Mesenchymal stem cell (in vitro differentiated cells and primary cell): ENCODE measurements at regions not wholly inside any gene's neighbourhood (a gene's known extent, or its start where the extent isn't known, plus 50 kb on each side); places are given as distances from the start of the nearest gene placed in this dataset.
A peak's percentile ranks its signal among the peaks of the same experiment; 100 is the strongest.

Experiments used
- DNase-seq: peaks from one replicate; pipeline ENCODE4 v3.0.0-alpha.2; 2013
- H2AFZ ChIP-seq: one replicate; pipeline ENCODE4 v1.6.1; 2013; ENCODE audit warnings: low read depth, mild to moderate bottlenecking, control low read depth, inconsistent platforms, low read length, moderate library complexity
- H2AK5ac ChIP-seq: 2 replicates; pipeline ENCODE4 v1.6.1; 2013; ENCODE audit warnings: low read length, moderate library complexity, mild to moderate bottlenecking, inconsistent platforms; ENCODE audit not compliant: severe bottlenecking
- H2BK120ac ChIP-seq: one replicate; pipeline ENCODE4 v1.6.1; 2013; ENCODE audit warnings: low read depth, mild to moderate bottlenecking, inconsistent platforms, low read length, moderate library complexity
- H2BK12ac ChIP-seq, 2 experiments: one replicate each; pipeline ENCODE4 v1.6.1; 2013; ENCODE audit warnings: inconsistent platforms in 2 of 2, low read length in 2 of 2, mild to moderate bottlenecking in 2 of 2, moderate library complexity in 2 of 2, control low read depth in 1 of 2
- H2BK15ac ChIP-seq: one replicate; pipeline ENCODE4 v1.6.1; 2013; ENCODE audit warnings: mild to moderate bottlenecking, low read depth, inconsistent platforms; ENCODE audit not compliant: poor library complexity, severe bottlenecking
- H2BK5ac ChIP-seq: 2 replicates; pipeline ENCODE4 v1.6.1; 2013; ENCODE audit warnings: low read depth, mild to moderate bottlenecking, low read length, control low read depth, inconsistent platforms; ENCODE audit not compliant: poor library complexity, severe bottlenecking
- H3K14ac ChIP-seq, 2 experiments: one replicate each; pipeline ENCODE4 v1.6.1; 2013; ENCODE audit warnings: inconsistent platforms in 2 of 2, low read length in 2 of 2, control low read depth in 1 of 2, mild to moderate bottlenecking in 1 of 2, moderate library complexity in 1 of 2
- H3K18ac ChIP-seq, 2 experiments: one replicate each; pipeline ENCODE4 v1.6.1; 2013; ENCODE audit warnings: inconsistent platforms in 2 of 2, low read length in 2 of 2, control low read depth in 1 of 2, low read depth in 1 of 2, mild to moderate bottlenecking in 1 of 2
- H3K23ac ChIP-seq, 2 experiments: one replicate each; pipeline ENCODE4 v1.6.1; 2013; ENCODE audit warnings: inconsistent platforms in 2 of 2, low read length in 2 of 2, mild to moderate bottlenecking in 2 of 2, moderate library complexity in 2 of 2, control low read depth in 1 of 2
- H3K27ac ChIP-seq: 2 replicates; pipeline ENCODE4 v1.5.1; 2013; ENCODE audit warnings: mild to moderate bottlenecking, moderate library complexity, low read length, control low read depth, inconsistent platforms; ENCODE audit not compliant: poor library complexity, severe bottlenecking
- H3K27me3 ChIP-seq, 2 experiments: 2 replicates each; pipeline versions ENCODE4 v1.6.1 to v1.7.0; 2013; ENCODE audit warnings: low read length in 2 of 2, mild to moderate bottlenecking in 2 of 2, moderate library complexity in 2 of 2, control low read depth in 1 of 2, inconsistent platforms in 1 of 2; ENCODE audit not compliant: control insufficient read depth in 1 of 2, insufficient read depth in 1 of 2
- H3K36me3 ChIP-seq, 2 experiments: 2 replicates each; pipeline versions ENCODE4 v1.6.1 to v1.7.0; 2013; ENCODE audit warnings: low read length in 2 of 2, control low read depth in 1 of 2, inconsistent platforms in 1 of 2, low read depth in 1 of 2, mild to moderate bottlenecking in 1 of 2; ENCODE audit not compliant: insufficient read depth in 2 of 2, control insufficient read depth in 1 of 2
- H3K4ac ChIP-seq, 2 experiments: one replicate each; pipeline ENCODE4 v1.6.1; 2013; ENCODE audit warnings: inconsistent platforms in 2 of 2, low read length in 2 of 2, mild to moderate bottlenecking in 2 of 2, moderate library complexity in 2 of 2, control low read depth in 1 of 2, low read depth in 1 of 2
- H3K4me1 ChIP-seq: 2 replicates; pipeline ENCODE4 v1.6.1; 2013; ENCODE audit warnings: low read depth, low read length, control low read depth; ENCODE audit not compliant: control insufficient read depth, insufficient read depth
- H3K4me2 ChIP-seq: 2 replicates; pipeline ENCODE4 v1.6.1; 2013; ENCODE audit warnings: low read length, mild to moderate bottlenecking, inconsistent platforms; ENCODE audit not compliant: poor library complexity, severe bottlenecking
- H3K4me3 ChIP-seq, 2 experiments: 2 replicates each; pipeline versions ENCODE4 v1.5.1 to v1.7.0; 2013; ENCODE audit warnings: low read length in 2 of 2, mild to moderate bottlenecking in 2 of 2, control low read depth in 1 of 2, low read depth in 1 of 2; ENCODE audit not compliant: insufficient read depth in 1 of 2
- H3K79me1 ChIP-seq: replicated peaks from 2 replicates; pipeline ENCODE4 v1.6.1; 2013; ENCODE audit warnings: mild to moderate bottlenecking, control low read depth, low read length, inconsistent platforms; ENCODE audit not compliant: poor library complexity, severe bottlenecking
- H3K9ac ChIP-seq: 2 replicates; pipeline ENCODE4 v1.7.0; 2013; ENCODE audit warnings: mild to moderate bottlenecking, low read length, moderate library complexity
- H3K9me3 ChIP-seq: 2 replicates; pipeline ENCODE4 v1.7.0; 2013; ENCODE audit warnings: mild to moderate bottlenecking, low read length; ENCODE audit not compliant: control insufficient read depth
- H4K8ac ChIP-seq: one replicate; pipeline ENCODE4 v1.6.1; 2013; ENCODE audit warnings: inconsistent platforms, mild to moderate bottlenecking, low read length, moderate library complexity
- H4K91ac ChIP-seq: one replicate; pipeline ENCODE4 v1.6.1; 2013; ENCODE audit warnings: mild to moderate bottlenecking, low read length, inconsistent platforms
- WGBS: methylation state at CpG from one replicate; pipeline ENCODE4 v1.1.7; 2013; ENCODE audit warnings: mixed read lengths; 5-methylcytosine and 5-hydroxymethylcytosine counted together

DNA sequence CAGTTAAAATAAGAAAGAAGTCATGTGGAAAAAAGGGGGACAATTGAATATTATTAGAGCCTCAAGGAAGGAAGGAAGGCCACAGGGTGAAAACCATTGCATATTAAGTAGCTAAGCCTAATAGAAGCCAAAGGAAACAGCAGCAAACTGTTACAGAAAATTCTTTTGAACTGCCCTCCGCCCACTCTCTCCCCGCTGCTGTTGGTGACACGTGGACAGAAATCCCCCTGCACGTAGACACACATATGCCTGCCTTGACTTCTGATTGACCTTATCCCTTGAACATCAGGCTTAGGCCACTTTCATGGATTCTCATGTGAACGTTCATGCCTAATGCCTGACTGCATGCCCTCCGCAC is 229.1 kb downstream of the KCNRG start:
- no peak overlapping the region for H3K27ac ChIP-seq
- peak overlapping the region; percentile 66 for H4K8ac ChIP-seq
- H3K9ac ChIP-seq: no peak overlapping the region
- no peak for DNase-seq
- H2BK15ac ChIP-seq: no peak overlapping the region
- H3K23ac ChIP-seq: no peak overlapping the region
- H3K36me3 ChIP-seq: no peaks in the 10 kb centered on the region
- H3K79me1 ChIP-seq: no peaks in the 10 kb centered on the region
- H3K14ac ChIP-seq: no peak overlapping the region
- 86% methylated on average over 6 of the region's 6 CpGs for WGBS
- peaks cover 6% of the 10 kb centered on the region for H3K4me1 ChIP-seq
- peak overlapping the region in 1 of 2 experiments; percentile 29 for H3K4me3 ChIP-seq
- peak overlapping the region; percentile 6 for H2BK120ac ChIP-seq
- H2BK12ac ChIP-seq: peak overlapping the region; percentile 83 to 98
- peak overlapping the region; percentile 58 for H2AK5ac ChIP-seq
- H3K9me3 ChIP-seq: no peaks in the 10 kb centered on the region
- H3K4ac ChIP-seq: peak overlapping the region in 1 of 2 experiments; percentile 13
- H2BK5ac ChIP-seq: no peak overlapping the region
- H4K91ac ChIP-seq: peak overlapping the region; percentile 91
- no peak overlapping the region for H3K4me2 ChIP-seq
- no peak overlapping the region for H2AFZ ChIP-seq
- no peaks in the 10 kb centered on the region for H3K27me3 ChIP-seq
- H3K18ac ChIP-seq: peak overlapping the region; percentile 40 to 86

DNA sequence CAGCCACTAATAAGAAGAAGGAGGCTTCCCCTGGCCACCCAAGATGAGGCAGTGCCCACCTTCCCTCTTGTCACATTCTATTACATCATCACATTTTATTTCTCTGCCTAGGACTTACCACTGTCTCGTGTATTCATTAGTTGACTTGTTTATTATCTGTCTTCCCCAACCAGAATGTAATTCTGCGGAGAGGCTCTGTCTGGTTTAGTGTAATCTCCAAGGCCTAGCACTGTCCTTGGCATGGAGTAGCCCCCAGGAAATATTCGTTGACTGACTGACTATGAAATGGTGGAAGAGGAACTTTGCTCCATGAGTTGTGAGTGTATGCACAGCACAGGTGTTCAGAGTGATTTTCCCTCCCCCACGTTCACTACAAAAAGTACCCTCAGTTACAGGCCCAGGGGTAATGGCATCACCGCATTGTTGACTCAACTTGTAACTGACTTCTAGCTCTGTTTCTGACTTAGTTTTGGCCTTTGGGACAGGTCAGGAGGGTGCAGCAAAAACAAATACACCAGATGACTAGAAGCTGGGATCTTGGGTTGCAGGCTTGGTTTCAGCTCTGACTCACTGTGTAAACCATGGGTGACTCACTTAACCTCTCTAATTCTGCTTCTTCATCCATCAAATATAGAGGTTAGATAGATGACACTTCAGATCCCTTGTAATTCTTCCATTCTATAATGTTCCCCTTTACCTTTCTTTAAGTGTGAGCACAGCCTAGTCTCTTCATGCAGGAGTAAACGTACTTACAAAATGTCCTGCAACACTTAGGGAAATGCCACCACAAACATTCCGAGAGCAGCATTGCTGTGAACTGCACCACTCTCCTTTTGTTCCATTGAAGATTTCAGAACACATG is 229.7 kb downstream of the KCNRG start:
- peak overlapping the region; percentile 40 to 86 for H3K18ac ChIP-seq
- H3K4me2 ChIP-seq: no peak overlapping the region
- H4K91ac ChIP-seq: peak overlapping the region; percentile 91
- peak overlapping the region in 1 of 2 experiments; percentile 29 for H3K4me3 ChIP-seq
- H3K27ac ChIP-seq: peak overlapping the region; percentile 41
- no peak overlapping the region for H2AFZ ChIP-seq
- H2BK15ac ChIP-seq: no peak overlapping the region
- H3K36me3 ChIP-seq: no peaks in the 10 kb centered on the region
- peaks cover 6% of the 10 kb centered on the region for H3K4me1 ChIP-seq
- no peak overlapping the region for H3K9ac ChIP-seq
- H3K9me3 ChIP-seq: no peaks in the 10 kb centered on the region
- peak; percentile 95 for DNase-seq
- no peak overlapping the region for H2AK5ac ChIP-seq
- peak overlapping the region; percentile 6 for H2BK120ac ChIP-seq
- no peaks in the 10 kb centered on the region for H3K79me1 ChIP-seq
- no peak overlapping the region for H3K23ac ChIP-seq
- WGBS: 16% methylated on average over 5 of the region's 7 CpGs
- peak overlapping the region in 1 of 2 experiments; percentile 17 for H3K4ac ChIP-seq
- no peaks in the 10 kb centered on the region for H3K27me3 ChIP-seq
- no peak overlapping the region for H3K14ac ChIP-seq
- H4K8ac ChIP-seq: peak overlapping the region; percentile 66
- peak overlapping the region; percentile 83 to 98 for H2BK12ac ChIP-seq
- H2BK5ac ChIP-seq: no peak overlapping the region

DNA sequence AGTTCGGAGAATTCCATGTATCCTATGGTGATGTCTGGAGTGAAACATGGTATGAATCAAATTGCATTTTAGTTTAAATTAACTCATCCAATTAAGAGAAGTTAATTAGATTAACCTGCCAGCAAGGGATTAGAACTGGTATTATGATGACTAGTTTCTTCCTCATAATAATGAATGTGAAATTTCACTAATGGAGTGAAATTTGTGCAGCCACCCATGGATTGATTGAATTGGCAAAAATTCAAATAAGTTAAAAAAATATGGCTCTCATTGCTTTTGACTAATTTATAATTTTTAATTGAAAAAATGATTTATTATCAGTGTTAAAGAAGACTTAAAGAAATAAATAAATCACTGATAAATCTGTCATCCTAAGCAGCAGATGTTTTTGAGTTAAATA is 232.0 kb downstream of the KCNRG start:
- Histone ChIP-seq H3K27me3 (no peaks in the 10 kb centered on the region), H2AK5ac (no peak overlapping the region), H3K14ac (no peak overlapping the region), H4K91ac (no peak overlapping the region), H3K18ac (no peak overlapping the region), H2BK120ac (no peak overlapping the region), H3K23ac (no peak overlapping the region), H3K4me2 (no peak overlapping the region), H3K9ac (no peak overlapping the region), H3K9me3 (no peaks in the 10 kb centered on the region), H3K27ac (no peak overlapping the region), H2BK15ac (no peak overlapping the region), H3K36me3 (no peaks in the 10 kb centered on the region), H4K8ac (no peak overlapping the region), H2AFZ (no peak overlapping the region), H3K4ac (no peak overlapping the region), H3K79me1 (no peaks in the 10 kb centered on the region), H3K4me1 (peaks cover 6% of the 10 kb centered on the region), H2BK12ac (no peak overlapping the region), H2BK5ac (no peak overlapping the region), H3K4me3 (no peak overlapping the region)
- WGBS: 100% methylated on average over 1 of the region's 1 CpG
- DNase-seq: no peak

DNA sequence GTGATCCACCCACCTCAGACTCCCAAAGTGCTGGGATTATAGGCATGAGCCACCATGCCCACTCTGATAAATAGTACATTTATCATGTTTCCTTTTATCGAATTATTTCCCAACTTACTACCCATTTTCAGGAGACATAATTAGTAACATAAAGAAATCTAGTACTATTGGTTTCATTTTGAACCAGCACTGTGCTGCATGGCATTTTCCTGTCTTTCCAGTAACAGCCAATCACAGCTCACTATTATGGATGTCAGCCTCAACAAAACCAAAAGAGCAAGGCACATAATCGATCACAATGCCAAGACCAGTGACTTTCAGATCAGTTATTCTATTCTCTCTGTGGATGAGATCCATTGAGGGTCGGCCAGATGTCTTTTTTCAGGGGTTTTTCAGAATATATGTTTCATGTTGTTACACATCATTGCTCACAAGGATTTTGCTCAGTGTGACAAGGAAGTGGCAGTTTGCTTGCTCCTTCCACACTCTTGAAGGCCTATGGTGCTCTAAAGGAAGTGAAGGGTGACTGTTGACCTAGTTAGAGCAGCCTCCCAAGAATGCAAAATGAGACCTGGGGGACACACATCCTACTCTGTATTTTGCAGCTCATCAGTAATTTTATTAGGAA is 233.4 kb downstream of the KCNRG start:
- Histone ChIP-seq H3K36me3 (no peaks in the 10 kb centered on the region), H2BK12ac (no peak overlapping the region), H3K14ac (no peak overlapping the region), H4K91ac (no peak overlapping the region), H3K27me3 (no peaks in the 10 kb centered on the region), H3K27ac (no peak overlapping the region), H3K18ac (no peak overlapping the region), H3K4me3 (no peak overlapping the region), H4K8ac (no peak overlapping the region), H3K9me3 (no peaks in the 10 kb centered on the region), H2AK5ac (no peak overlapping the region), H2BK5ac (no peak overlapping the region), H2AFZ (no peak overlapping the region), H3K23ac (no peak overlapping the region), H3K79me1 (no peaks in the 10 kb centered on the region), H2BK15ac (no peak overlapping the region), H3K4me2 (no peak overlapping the region), H3K9ac (no peak overlapping the region), H3K4me1 (peaks cover 6% of the 10 kb centered on the region), H3K4ac (no peak overlapping the region), H2BK120ac (no peak overlapping the region)
- 96% methylated on average over 3 of the region's 3 CpGs for WGBS
- DNase-seq: no peak
